HL-60 (cell line): ENCODE measurements at regions not wholly inside any gene's neighbourhood (a gene's known extent, or its start where the extent isn't known, plus 50 kb on each side); places are given as distances from the start of the nearest gene placed in this dataset.

Experiments
- CTCF ChIP-seq: IDR thresholded peaks from one replicate; pipeline ENCODE4 v1.5.1; 2011; ENCODE audit warnings: low read length, control low read depth, inconsistent platforms; ENCODE audit not compliant: insufficient read depth
- GABPA ChIP-seq: IDR thresholded peaks from 2 replicates; pipeline ENCODE4 v1.6.1; 2012; ENCODE audit warnings: low read depth
- POLR2AphosphoS5 ChIP-seq: IDR thresholded peaks from 2 replicates; pipeline ENCODE4 v1.6.1; 2012; ENCODE audit warnings: low read depth

DNA sequence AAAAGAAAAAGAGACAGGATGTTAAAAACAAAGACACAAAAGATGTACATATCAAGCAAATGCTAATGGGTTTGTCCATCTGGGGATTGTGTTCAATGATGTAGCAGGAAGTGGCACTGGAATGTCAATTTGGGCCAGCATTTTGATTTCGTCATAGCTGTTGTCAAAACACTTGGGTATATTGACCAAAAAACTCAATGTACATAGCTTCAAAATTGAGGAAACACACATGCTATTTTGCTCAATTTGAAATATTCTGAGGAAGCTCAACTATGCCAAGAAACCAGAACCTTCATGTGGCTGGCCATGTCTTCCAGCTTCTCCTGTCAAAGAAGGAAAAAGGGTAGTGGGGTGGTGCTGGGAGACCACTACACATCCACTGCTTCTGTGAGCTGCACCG, 212.7 kb upstream of the GHITM start:
- no peak for TF ChIP-seq GABPA
- no peak for TF ChIP-seq POLR2AphosphoS5
- no peak for TF ChIP-seq CTCF
